Activated CD4-positive, alpha-beta T cell treated with anti-CD3 and anti-CD28 coated beads, Interleukin-2, amount 10 ng/mL, durations not matched to agents 7 days and 5 days (primary cell): ENCODE measurements at regions not wholly inside any gene's neighbourhood (a gene's known extent, or its start where the extent isn't known, plus 50 kb on each side); places are given as distances from the start of the nearest gene placed in this dataset.

Source experiments
- CTCF ChIA-PET: fragments of 350-600 bp; sonication (Branson Sonifier 250); formaldehyde crosslinking; loops from one replicate; lab custom pipeline; 2021; ENCODE audit warnings: antibody characterized with exemption; lab: Charles Lee
- POLR2A ChIA-PET: fragments of 350-600 bp; sonication (Branson Sonifier 250); formaldehyde crosslinking; loops from one replicate; lab custom pipeline; 2021; ENCODE audit warnings: antibody characterized with exemption; lab: Charles Lee
- DNase-seq: peaks from one replicate; pipeline ENCODE4 v3.0.0-alpha.2; 2020
- H3K27ac Mint-ChIP-seq: one replicate; pipeline ENCODE4 v1.8.0; 2021; ENCODE audit warnings: mild to moderate bottlenecking, moderate library complexity, mixed read lengths
- H3K27me3 Mint-ChIP-seq: one replicate; pipeline ENCODE4 v1.8.0; 2021; ENCODE audit warnings: mixed read lengths
- H3K36me3 Mint-ChIP-seq: one replicate; pipeline ENCODE4 v1.8.0; 2021; ENCODE audit warnings: low read depth, mixed read lengths
- H3K4me1 Mint-ChIP-seq: one replicate; pipeline ENCODE4 v1.8.0; 2021; ENCODE audit warnings: mixed read lengths
- H3K4me3 Mint-ChIP-seq: one replicate; pipeline ENCODE4 v1.8.0; 2021; ENCODE audit warnings: mild to moderate bottlenecking, moderate library complexity, mixed read lengths
- H3K9me3 Mint-ChIP-seq: one replicate; pipeline ENCODE4 v1.8.0; 2021; ENCODE audit warnings: mixed read lengths

DNA sequence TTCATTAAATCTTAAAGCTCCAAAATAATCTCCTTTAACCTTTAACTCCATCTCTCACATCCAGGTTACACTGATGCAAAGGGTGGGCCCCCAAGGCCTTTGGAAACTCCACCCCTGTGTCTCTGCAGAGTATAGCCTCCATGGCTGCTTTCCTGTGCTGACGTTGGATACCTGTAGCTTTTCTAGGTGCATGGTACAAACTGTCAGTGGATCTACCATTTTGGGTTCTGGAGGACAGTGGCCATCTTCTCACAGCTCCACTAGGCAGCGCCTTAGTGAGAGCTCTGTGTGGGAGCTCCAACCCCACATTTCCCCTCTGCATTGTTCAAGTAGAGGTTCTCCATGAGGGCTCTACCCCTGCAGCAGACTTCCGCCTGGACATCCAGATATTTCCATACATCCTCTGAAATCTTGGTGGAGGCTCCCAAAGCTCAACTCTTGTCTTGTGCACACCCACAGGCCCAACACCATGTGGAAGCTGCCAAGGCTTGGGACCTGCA lies 162.2 kb downstream of the RASSF9 start:
- Mint-ChIP-seq H3K4me1 (no peaks in the 10 kb centered on the region), H3K4me3 (no peak overlapping the region), H3K27ac (no peak overlapping the region), H3K9me3 (no peaks in the 10 kb centered on the region), H3K27me3 (no peaks in the 10 kb centered on the region), H3K36me3 (no peaks in the 10 kb centered on the region)
- CTCF ChIA-PET, result no interaction called here
- POLR2A ChIA-PET, result no interaction called here
- no peak for DNase-seq

- H3K9me3 Mint-ChIP-seq, result peaks cover 6% of the 10 kb centered on the region
- POLR2A ChIA-PET, result no interaction called here
- H3K4me3 Mint-ChIP-seq, result no peak overlapping the region
- no peak overlapping the region for H3K27ac Mint-ChIP-seq
- no peaks in the 10 kb centered on the region for H3K36me3 Mint-ChIP-seq
- no peak for DNase-seq
- H3K4me1 Mint-ChIP-seq, result no peaks in the 10 kb centered on the region
- H3K27me3 Mint-ChIP-seq, result no peaks in the 10 kb centered on the region
- CTCF ChIA-PET, result no interaction called here
Observed at GRCh38 chr12:85676816-85677749, 159.1 kb downstream of the RASSF9 start.

GRCh38 chr12:85679296-85679695 lies 156.9 kb downstream of the RASSF9 start:
- ChIA-PET POLR2A (no interaction called here), CTCF (no interaction called here)
- no peak for DNase-seq
- Mint-ChIP-seq H3K36me3 (no peaks in the 10 kb centered on the region), H3K27me3 (no peaks in the 10 kb centered on the region), H3K27ac (no peak overlapping the region), H3K4me3 (no peak overlapping the region), H3K4me1 (no peaks in the 10 kb centered on the region), H3K9me3 (peaks cover 6% of the 10 kb centered on the region)

DNA sequence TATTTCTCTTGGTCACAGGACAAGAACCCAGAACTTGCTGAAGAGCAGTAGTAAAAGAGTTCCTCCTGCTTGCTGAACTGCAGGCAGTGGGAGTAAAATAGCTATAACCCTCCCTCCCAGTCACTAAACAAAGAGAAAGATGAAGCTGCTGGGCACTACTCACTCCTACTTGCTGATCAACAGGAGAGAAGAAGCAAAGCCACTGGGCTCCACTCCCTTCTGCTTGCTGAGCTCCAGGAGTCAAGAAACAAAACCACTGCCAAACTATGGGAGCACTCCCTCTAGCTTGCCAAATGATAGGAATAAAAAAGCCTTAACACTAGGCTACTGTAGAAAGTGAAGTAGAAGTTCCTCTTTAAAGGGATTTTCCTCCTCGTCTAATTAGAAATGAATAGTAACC lies 155.3 kb downstream of the RASSF9 start:
- Mint-ChIP-seq H3K4me3 (no peak overlapping the region), H3K9me3 (peaks cover 6% of the 10 kb centered on the region), H3K4me1 (no peaks in the 10 kb centered on the region), H3K36me3 (no peaks in the 10 kb centered on the region), H3K27ac (no peak overlapping the region), H3K27me3 (no peaks in the 10 kb centered on the region)
- ChIA-PET CTCF (no interaction called here), POLR2A (no interaction called here)
- no peak for DNase-seq

GRCh38 chr12:85681333-85681732 lies 154.9 kb downstream of the RASSF9 start:
- POLR2A ChIA-PET, result no interaction called here
- Mint-ChIP-seq H3K36me3 (no peaks in the 10 kb centered on the region), H3K9me3 (peaks cover 6% of the 10 kb centered on the region), H3K27ac (no peak overlapping the region), H3K4me3 (no peak overlapping the region), H3K4me1 (no peaks in the 10 kb centered on the region), H3K27me3 (no peaks in the 10 kb centered on the region)
- DNase-seq, result no peak
- CTCF ChIA-PET, result no interaction called here

DNA sequence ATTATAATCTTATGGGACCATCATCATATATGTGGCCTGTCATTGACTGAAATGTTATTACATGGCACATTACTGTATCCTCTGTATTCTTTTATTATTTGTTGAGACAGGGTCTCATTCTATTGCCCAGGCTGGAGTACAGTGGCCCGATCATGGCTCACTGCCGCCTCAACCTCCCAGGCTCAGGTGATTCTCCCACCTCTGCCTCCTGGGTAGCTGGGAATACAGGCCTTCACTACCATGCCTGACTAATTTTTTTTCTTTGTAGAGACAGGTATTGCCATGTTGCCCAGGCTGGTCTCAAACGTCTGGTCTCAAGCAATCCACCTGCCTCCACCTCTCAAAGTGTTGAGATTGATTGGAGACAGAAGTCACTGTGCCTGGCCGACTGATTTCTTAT lies 153.2 kb downstream of the RASSF9 start:
- Mint-ChIP-seq H3K9me3 (peaks cover 6% of the 10 kb centered on the region), H3K4me1 (no peaks in the 10 kb centered on the region), H3K4me3 (no peak overlapping the region), H3K27me3 (no peaks in the 10 kb centered on the region), H3K36me3 (no peaks in the 10 kb centered on the region), H3K27ac (no peak overlapping the region)
- POLR2A ChIA-PET, result no interaction called here
- no peak for DNase-seq
- CTCF ChIA-PET, result no interaction called here

GRCh38 chr12:85688837-85689236 lies 147.4 kb downstream of the RASSF9 start:
- ChIA-PET CTCF (interaction anchor here (1.3 kb wide), 1 partner anchor 27 kb away, joined by 3 read pairs; no protein-coding TSS in a partner anchor), POLR2A (no interaction called here)
- Mint-ChIP-seq H3K27ac (no peak overlapping the region), H3K27me3 (no peaks in the 10 kb centered on the region), H3K9me3 (no peaks in the 10 kb centered on the region), H3K36me3 (no peaks in the 10 kb centered on the region), H3K4me3 (no peak overlapping the region), H3K4me1 (no peaks in the 10 kb centered on the region)
- DNase-seq, result no peak

- no peaks in the 10 kb centered on the region for H3K4me1 Mint-ChIP-seq
- no peak for DNase-seq
- H3K36me3 Mint-ChIP-seq, result no peaks in the 10 kb centered on the region
- H3K27ac Mint-ChIP-seq, result no peak overlapping the region
- H3K9me3 Mint-ChIP-seq, result no peaks in the 10 kb centered on the region
- no peaks in the 10 kb centered on the region for H3K27me3 Mint-ChIP-seq
- ChIA-PET POLR2A (no interaction called here), CTCF (no interaction called here)
- H3K4me3 Mint-ChIP-seq, result no peak overlapping the region
Observed at GRCh38 chr12:85690146-85690545, 146.1 kb downstream of the RASSF9 start.

DNA sequence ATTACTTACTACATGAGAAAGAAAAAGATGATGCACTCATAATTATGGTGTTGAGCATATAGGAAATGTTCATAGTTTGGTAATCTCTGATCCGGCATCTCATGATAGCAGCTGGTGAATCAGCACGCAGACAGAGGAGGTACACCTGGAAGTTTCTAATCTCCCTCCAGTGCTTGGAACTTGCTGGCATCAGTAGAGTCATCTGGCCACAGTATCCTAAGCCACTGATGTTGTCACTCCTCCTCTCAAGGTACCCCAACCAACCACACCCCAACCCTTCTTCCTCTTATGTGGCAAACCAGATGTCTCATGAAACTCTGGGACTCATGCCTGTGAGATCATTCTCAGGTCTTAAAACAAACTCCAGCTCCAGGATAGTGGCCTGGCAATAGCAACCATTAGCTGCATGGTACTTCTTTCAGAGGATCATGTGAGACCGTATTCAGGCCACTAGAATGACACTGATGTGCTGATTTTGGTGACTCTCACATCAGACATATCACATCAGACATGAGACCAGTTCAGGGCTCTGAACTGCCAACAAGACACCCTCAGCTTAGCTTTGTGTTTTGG lies 143.0 kb downstream of the RASSF9 start:
- no peak for DNase-seq
- Mint-ChIP-seq H3K27ac (no peak overlapping the region), H3K36me3 (no peaks in the 10 kb centered on the region), H3K4me3 (no peak overlapping the region), H3K9me3 (no peaks in the 10 kb centered on the region), H3K27me3 (no peaks in the 10 kb centered on the region), H3K4me1 (no peaks in the 10 kb centered on the region)
- ChIA-PET POLR2A (no interaction called here), CTCF (no interaction called here)

GRCh38 chr12:85695097-85695715 lies 141.0 kb downstream of the RASSF9 start:
- Mint-ChIP-seq H3K9me3 (no peaks in the 10 kb centered on the region), H3K4me1 (no peaks in the 10 kb centered on the region), H3K27me3 (no peaks in the 10 kb centered on the region), H3K36me3 (no peaks in the 10 kb centered on the region), H3K27ac (no peak overlapping the region), H3K4me3 (no peak overlapping the region)
- CTCF ChIA-PET, result no interaction called here
- no peak for DNase-seq
- POLR2A ChIA-PET, result no interaction called here

DNA sequence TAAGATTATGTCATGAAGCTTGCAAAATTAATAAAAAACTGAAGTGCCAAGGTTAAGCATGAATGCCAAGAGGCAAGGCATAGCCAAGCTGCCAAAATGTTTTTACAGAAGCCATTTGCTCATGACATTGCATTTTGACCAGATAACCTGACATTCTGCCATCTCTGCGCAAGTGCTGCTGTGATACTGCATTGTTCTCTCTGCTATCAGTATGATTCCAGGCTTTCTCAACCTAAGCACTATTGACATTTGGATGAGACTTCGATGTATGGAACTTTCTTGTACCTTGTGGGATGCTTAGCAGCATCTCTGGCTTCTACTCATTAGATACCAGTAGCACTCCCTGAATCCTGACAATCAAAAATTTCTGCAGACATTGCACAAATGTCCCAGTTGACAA lies 139.2 kb downstream of the RASSF9 start:
- H3K36me3 Mint-ChIP-seq, result no peaks in the 10 kb centered on the region
- no peak overlapping the region for H3K27ac Mint-ChIP-seq
- H3K4me1 Mint-ChIP-seq, result no peaks in the 10 kb centered on the region
- no peak overlapping the region for H3K4me3 Mint-ChIP-seq
- no peaks in the 10 kb centered on the region for H3K9me3 Mint-ChIP-seq
- DNase-seq, result no peak
- H3K27me3 Mint-ChIP-seq, result no peaks in the 10 kb centered on the region
- POLR2A ChIA-PET, result no interaction called here
- CTCF ChIA-PET, result no interaction called here

DNA sequence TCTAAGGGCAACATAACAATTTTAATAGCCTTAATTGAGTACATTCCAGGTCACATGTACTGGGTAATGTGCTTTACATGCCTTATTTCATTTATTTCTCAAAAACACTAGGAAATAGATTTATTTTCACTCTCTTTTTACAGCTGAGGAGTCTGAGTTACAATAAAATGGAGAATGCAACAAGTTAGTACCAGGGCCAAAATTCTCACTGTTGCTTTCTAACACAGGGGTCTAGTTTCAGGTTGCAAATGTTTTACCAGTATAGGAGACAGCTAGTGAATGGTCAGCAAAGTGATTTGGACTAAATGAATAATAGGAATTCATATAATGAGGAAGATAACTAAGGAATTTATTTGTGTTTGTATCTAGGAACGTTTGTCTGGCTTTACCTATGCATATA lies 137.3 kb downstream of the RASSF9 start:
- Mint-ChIP-seq H3K27ac (no peak overlapping the region), H3K27me3 (no peaks in the 10 kb centered on the region), H3K4me1 (no peaks in the 10 kb centered on the region), H3K36me3 (no peaks in the 10 kb centered on the region), H3K9me3 (no peaks in the 10 kb centered on the region), H3K4me3 (no peak overlapping the region)
- ChIA-PET CTCF (no interaction called here), POLR2A (no interaction called here)
- DNase-seq, result no peak

- ChIA-PET POLR2A (no interaction called here), CTCF (interaction anchor here (0.7 kb wide), 1 partner anchor 1685 kb away, joined by 3 read pairs; no protein-coding TSS in a partner anchor)
- Mint-ChIP-seq H3K27ac (no peak overlapping the region), H3K4me1 (no peaks in the 10 kb centered on the region), H3K9me3 (peaks cover 6% of the 10 kb centered on the region), H3K36me3 (no peaks in the 10 kb centered on the region), H3K27me3 (no peaks in the 10 kb centered on the region), H3K4me3 (no peak overlapping the region)
- DNase-seq, result no peak
Observed at GRCh38 chr12:85708775-85709174, 127.4 kb downstream of the RASSF9 start.
